ENCODE measurements at regions not wholly inside any gene's neighbourhood (a gene's known extent, or its start where the extent isn't known, plus 50 kb on each side); places are given as distances from the start of the nearest gene placed in this dataset.
A peak's percentile ranks its signal among the peaks of the same experiment; 100 is the strongest.

DNA sequence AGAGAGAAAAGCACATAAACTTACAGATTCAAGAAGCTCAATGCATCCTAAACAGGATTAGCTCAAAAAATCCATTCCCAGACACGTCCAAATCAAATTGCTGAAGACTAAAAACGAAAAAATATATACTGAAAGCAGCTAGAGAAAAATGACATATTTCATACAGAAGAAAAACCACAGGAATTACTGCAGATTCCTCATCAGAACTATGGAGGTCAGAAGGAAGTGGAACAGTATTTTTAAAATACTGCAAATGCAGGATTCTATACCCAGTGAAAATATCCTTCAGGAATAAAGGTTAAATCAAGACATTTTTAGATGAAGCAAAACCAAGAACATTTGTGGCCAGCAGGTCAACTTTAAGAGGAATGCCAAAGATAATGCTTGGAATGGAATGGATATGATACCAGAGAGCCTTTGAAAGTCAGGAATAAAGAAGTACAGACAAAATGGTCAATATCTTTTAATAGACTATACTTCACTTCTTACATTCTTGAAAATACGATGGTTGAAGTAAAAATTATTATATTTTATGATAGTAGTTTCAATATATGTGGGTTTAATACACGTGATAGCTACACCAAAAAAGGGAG, 352.9 kb downstream of the CTTN start:
- DNase-seq = no peak

DNA sequence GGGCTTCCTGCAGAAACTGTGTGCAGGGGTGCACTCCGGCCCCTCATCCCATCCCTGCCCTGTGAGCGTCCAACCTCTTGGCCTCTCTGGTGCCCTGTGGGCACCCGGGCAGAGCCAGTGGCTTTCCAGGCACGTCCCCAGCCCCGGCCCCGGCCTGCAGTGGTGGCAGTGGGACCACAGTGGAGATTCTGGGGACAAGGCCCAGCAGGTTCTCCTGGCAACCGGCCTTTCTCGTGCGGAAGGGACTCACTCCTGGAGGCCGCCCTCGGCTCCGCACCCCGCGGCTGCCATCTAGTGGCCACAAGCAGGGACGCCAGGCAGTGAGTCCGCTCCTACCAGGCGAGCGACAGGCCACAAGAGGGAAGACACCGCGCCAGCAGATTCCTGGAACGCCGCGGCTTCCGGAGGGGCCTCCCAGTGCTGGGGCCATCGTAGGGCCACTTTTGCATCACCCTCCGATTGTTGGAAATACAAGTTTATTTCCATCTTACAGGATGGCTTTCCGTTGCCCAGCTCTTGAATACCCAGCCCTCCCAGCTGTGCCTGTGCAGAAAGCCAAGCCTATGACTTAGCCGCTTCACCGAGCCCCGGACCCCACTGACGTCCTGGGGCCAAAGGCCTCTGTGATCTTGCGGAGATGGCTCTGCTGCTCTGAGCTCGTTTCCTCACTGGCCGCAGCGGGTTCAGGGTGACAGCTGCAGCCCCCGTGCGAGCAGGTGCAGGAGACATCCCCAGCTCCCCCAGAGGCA, 357.3 kb downstream of the CTTN start:
- DNase-seq = peak; percentile 25 to 42

DNA sequence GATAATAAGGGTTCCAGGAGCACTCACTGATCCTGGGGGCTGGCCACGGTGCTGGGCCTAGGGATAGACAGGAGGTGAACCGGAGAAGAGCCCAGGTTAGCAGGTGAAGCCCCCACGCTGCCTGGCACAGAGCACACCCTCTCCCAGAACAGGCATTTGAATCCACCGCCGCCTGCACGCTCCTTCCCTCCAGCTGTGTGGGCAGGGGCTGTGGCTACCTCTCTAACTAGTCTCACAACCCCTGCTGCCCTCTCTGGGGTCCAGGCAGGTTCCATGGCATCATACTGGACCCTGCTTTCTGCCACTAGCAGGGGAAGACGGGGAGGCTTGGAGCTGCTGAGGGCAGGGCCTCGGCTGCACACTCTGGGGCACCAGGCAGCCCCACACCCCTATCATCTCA, 358.0 kb downstream of the CTTN start:
- DNase-seq = no peak

DNA sequence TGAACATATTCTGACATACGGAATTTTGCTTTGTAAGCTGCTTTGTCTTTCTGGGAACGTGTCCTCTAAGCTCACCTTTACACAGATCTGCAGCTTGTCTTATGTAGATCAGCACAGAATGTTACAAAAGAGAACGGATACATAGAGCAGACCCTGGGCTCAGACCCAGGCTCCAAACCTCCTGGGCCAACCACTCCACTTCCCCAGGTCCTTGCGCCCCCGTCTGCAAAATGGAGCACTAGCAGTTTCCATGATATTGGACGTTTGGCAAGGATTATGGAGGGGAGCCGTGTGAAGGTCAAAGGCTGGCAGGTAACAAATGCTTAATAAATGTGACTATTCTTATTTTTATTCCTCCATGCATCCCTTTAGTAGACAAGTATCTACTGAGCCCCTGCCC, 358.4 kb downstream of the CTTN start:
- no peak for DNase-seq

DNA sequence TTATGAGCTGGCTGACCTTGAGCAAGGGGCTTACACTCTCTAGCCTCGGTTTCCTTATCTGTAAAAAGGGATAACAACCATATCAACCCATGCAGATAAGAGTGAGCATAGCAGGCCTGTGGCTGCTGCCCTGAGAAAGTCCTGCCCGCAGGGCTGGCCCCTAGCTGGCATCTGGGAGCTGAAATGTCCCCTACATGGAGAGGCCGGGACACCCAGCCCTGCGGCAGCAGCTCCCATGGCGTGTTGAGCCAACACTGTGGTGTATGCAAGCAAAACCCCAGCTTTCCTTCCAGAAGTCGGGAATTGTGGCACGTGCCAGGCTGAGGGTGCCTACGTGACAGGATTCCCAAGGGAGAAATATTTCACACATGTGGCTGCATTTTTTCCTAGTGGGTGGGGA, 358.9 kb downstream of the CTTN start:
- no peak for DNase-seq

DNA sequence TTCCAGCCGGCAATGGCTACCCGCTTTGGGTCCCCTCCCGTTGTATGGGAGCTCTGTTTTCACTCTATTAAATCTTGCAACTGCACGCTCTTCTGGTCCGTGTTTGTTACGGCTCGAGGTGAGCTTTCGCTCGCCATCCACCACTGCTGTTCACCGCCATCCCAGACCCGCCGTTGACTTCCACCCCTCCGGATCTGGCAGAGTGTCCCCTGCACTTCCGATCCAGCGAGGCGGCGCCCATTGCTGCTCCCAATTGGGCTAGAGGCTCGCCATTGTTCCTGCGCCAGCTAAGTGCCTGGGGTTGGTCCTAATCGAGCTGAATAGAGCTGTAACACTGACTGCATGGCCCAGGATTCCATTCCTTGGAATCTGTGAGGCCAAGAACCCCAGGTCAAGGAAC, 359.9 kb downstream of the CTTN start:
- no peak for DNase-seq

DNA sequence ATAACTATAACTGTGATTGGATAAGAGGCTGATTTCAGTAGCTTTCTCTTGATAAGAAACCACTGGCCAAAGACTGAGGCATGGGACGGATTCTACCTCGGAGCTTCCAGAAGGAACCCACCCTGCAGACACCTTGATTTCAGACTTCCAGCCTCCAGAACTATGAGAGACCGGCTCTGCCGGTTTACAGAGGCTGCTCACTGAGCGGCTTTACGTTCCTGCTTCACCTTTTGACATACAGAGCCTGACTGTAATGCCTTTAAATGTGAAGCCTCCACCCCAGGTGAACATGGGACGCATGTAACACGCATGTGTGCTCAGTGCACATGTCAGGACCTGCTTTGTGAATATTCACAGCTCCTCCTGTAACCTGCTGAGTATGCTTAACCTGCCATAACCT, 361.5 kb downstream of the CTTN start:
- no peak for DNase-seq

DNA sequence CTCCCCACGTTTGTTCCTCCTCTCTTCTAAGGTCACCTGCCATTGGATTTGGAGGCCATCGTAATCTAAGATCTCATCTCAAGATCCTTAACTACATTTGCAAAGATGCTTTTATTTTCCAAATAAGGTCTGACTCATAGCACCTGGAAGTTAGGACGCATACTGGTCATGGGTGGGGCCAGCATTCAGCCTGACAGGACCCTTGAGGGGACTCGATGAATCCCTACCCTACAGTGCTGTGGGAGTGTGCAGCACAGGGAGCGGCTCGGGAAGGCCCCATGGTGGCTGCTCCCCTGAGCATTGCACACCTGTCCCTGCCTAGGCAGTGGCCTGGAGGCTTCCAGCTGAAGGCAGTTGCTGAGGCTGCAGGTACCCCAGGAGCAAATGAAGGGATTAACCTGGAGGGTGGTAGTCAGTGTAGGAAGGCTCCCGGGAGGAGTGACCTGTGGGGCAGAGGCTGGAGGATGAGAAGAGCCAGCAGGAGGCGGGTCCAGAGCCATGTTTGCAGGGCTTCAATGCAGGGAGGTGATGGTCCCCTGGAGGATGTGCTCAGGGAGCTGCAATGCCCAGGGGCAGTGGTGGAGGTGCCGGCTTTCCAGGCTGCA, 362.2 kb downstream of the CTTN start:
- no peak for DNase-seq

DNA sequence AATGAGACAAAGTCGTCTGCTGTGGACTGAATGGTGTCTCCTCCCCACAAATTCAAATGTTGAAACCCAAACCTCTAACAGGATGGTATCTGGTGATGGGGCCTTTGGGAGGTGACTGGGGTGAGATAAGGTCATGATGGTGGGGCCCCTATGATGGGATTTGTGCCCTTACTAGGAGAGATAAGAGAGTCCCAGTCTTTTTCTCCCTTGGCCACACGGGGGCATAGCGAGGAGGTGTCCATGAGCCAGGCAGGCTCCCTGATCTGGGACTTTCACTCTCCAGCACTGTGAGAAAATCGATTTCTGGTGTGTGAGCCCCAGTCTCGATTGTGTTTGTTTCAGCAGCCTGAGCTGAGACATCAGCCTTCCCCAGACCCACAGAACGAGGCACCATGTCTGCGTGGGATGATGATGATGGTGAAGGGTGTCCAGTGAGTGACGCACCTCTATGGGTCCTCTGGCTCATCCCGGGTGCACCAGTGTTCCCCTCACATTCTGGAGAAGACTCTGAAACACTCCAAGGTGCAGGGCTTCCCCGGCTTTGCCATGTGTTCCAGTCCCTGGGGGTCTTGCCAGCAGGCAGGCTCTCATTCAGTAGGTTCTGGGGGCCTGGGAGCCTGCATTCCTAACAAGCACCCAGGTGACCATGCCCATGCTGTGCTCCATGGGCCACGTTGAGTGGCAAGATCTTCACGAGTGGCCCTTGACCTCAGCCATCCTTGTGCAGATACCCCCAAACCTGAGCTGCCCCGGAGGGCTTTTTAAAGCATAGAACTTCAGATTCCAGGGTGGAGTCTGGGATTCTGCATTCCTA, 363.0 kb downstream of the CTTN start:
- DNase-seq = no peak

DNA sequence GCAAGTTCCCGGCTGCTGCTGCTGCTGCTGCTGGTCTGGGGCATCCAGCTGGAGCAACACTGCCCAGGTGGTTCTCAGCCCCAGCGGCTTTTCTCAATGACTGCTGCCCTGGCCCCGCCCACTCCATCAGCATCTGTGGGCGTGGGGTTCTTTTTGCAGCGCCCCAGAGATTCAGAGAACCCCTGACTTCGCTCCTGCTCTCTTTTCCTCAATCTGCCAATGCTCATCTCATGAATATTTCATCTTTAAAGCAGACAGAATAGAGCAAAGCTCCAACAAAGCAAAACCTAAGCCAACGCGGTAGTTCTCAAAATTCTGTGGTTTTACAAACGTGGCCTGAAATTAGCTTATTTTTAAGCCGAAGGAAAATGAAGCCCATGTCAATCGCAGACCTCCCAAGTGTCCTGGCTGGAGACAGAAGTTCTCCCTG, 363.6 kb downstream of the CTTN start:
- no peak for DNase-seq

DNA sequence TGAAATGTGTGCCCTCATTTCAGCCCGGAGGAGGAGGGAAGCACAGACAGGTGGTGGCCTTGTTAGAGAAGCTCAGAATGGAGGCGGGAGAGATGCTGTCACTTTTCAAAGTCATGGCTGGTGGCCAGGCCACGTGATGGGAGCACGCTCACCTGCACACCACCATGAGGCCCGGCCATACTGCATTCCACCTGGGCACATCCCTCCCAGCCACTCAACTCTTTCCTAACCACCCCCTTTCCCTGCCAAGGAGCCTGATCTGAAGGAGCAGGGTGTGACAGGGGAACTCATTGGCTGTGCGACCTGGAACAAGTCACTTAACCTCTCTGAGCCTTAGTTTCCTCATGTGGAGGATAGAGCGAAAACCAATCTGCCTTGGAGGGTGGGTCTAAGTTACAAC, 364.5 kb downstream of the CTTN start:
- DNase-seq = no peak

DNA sequence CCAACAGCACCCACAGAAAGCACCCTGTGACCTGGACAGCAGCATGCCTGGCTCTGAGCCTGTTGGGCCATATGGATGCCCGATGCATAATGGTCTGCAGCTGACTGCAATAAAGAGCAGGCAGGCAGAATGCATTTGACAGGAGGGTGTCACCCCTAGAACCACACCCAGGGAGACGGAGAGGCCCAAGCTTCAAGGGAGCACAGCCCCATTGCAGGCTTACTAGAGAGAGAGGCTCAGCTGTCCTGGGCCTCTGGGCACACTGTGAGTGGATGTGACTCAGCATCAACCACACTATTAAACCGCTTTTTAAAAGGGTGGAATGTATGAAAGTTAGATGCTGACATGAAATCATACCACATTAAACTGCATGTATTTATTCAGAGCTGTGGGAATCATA, 365.3 kb downstream of the CTTN start:
- DNase-seq = no peak

DNA sequence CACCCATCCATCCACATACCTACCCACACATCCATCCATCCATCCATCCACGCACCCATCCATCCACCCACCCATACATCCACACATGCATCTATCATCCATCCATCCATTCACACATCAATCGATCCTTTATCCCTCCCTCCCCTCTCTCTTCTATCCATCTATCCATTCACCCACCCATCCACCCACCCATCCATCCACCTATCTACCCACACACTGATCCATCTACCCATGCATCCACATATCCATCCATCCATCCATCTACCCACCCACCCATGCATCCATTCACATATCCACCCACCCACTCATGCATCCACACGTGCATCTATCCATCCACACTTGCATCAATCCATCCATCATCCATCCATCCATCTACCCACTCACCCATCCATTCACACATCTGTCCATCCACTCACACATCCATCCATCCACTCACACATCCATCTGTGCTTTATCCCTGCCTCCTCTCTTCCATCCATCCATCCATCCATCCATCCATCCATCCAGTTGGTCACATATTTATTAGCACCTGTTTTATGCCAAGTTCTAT, 366.1 kb downstream of the CTTN start:
- no peak for DNase-seq

DNA sequence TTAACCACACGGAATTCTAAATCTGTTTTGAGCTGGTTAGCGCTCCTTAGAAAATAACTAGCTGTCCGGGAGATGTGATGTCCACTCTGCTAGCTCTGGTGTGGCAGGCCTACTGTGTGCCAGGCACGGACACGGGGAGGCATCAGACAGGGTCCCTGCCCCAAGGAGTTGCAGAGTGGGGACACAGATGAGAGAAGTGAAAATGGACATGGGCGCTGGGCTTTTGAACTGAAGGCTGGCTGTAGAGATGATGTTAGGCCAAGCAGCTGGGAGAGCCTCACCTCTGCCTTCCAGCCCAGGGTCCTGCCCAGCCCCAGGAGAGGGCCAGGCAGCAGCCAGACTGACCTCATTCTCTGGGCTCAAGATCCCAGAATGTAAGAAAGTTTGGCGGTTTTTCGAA, 368.6 kb downstream of the CTTN start:
- no peak for DNase-seq

DNA sequence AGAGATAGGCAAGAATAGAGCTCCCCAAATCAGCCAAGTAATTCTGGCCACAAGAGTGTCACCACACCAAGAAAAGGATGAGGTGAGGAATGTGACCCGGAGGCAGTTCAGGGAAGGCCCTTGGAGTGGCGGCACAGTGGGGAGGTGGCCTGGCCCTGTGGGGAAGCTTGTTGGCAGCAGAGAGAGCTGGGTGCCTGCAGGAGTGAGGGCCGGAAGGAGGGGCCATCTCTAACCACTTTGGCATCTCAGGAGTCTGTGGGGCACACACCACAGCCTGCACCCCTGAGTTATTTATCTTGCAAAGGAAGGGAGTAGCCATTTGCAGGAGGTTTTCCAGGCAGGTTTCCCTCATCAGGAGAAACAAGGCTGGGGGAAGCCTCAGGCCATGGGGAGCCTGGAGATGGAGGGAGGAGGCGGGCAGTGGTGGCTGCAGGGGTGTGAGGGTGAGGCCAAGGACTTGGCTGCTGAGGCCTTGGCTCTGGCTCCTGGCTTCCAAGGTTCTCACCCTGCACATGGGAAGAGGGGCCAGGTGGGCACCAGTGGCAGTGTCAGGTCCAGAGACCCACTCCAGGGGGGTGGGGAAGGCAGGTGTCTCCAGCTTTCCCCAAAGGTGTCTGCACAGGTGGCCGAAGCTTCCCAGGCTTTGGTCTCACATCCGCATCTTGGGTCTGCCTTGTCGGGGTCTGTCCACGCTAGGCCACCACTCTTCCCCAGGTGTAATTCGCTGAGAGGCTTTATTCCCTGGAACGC, 370.2 kb downstream of the CTTN start:
- no peak for DNase-seq

DNA sequence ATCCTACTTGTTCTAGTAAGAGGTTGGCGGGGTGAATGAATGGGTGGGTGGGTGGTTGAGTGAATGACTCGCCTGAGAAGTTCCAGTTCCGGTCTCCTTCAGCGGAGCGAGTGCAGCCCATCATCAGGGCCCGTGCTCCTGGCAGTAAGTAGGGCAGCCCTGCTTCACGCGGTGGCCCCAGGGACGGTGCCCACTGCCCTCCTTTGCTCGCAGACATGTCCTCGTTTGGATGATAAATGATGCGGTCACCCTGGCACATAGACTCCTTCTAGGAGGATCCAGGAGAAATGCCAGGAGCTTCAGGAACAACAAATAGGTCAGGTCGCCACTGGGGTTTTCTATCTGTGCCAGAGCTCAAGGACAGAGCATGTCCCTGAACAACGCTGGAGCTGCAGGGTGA, 370.8 kb downstream of the CTTN start:
- no peak for DNase-seq

DNA sequence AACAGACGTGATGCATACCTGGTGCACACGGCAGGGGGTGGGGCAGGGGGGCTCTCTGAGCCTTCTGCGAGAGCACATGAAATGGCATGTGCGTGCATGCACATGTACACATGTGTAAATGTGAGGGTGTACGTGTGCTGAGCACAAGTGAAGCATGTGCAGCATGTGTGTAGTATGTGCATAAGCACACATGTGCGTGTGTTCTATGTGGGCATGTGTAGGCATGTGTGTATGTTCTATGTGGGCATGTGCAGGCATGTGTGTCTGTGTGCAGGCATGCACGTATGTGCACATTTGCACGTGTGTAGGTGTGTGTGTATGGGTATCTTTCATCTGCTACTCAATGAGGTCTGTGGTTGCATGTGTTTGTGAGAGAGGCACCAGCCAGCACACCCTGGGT, 371.2 kb downstream of the CTTN start:
- DNase-seq = no peak

DNA sequence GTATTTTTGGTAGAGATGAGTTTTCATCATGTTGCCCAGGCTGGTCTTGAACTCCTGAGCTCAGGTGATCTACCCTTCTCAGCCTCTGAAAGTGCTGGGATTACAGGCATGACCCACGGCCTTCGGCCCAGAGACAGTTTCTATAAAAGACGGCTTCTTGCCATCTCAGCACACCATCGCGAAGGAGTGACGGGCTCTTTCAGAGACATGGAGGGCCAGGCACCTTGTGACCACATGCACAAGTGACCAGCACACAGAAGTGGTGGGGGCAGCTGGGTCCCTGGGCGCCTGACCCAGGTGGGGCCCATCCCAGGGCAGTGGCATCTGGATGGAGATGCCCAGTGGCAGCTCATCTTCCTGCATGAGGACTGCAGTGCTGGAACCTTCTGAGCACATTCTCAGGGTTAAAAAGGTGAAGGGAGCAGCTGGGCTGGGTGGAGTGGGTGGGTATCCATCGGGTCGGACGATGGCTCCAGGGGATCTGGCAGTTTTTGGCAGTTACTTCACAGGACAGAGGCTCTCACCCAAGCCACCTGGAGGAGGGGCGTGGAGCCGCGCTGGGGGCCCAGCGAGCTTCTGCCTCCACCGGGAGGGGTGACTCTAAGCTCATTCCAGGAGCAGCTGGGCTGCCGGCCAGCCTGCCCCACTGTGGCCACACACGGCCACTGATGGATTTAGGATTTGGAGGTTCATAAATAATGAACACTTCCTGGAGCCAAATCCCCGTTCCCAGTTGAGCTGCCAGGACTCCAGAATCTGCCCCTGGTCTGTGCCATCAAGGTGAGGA, 373.0 kb downstream of the CTTN start:
- no peak for DNase-seq

DNA sequence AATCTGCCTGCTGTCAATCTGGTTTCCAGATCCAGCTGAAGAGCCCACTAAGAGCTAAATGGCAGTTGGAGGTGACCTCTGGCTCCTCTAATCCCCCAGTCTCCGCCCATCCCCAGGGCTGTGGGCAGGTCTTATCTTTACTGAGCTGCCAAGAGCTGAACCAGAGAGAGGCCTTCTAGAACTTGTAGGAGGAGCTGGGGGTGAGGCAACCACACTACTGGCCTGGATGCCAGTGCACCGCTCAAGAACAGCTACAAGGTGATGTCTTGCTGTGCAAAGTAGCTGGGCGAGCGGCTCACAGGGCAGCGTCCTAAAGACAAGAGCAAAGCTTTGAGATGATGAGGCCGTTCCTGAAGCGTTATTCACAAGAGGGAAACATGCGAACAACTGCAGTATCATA, 374.6 kb downstream of the CTTN start:
- no peak for DNase-seq

DNA sequence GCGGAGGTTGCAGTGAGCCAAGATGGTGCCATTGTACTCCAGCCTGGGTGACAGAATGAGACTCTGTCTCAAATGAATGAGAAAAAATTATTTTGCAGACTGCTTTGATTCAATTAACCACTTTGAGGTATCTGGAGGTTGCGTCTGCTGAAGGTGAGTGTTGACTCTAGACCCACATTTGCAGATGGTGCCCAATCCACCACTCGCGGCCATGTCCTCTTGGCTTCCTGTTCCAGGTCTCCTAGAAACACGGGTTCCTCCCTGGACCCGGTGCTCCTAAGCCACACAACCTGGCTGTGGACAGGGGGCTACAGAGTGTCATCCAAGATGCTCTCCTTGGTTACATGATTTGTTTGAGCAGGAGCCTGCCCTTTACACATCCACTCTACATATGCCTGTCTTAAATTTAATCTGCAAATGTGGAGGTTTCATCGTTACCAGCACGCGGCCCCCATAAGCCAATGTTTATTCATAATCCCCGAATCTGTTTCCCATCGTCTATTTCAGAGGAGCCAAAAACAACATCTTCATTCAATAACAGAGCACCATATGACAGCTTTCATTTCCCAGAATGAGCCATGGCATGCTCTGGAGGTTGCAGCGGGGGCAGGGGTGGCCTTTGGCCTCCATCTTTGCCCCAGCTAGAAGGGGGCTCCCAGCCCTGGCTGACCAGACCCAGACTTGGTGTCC, 377.2 kb downstream of the CTTN start:
- DNase-seq = no peak

DNA sequence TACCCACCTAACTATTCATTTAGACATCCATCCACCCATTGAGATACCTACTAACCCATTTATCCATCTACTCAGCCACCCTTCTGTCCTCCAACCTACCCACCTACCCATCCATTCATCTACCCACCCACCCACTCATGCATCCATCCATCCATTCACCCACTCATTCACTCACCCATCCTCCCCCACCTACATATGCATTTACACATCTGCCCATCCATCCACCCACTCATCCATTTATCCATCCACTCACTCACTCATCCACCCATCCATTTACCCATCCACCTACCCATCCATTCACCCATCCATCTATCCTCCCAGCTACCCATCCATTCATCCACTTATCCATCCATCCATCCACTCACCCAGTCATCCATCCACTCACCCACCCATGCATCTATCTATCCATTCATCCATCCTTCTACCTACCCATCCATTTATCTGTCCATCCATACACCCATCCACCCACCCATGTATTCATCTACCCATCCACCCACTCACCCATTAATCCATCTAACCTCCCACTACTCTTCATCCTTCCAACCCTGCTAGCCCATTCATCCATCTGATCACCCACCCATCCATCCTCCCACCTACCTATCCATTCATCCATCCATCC, 378.7 kb downstream of the CTTN start:
- no peak for DNase-seq
